ENCODE measurements at regions not wholly inside any gene's neighbourhood (a gene's known extent, or its start where the extent isn't known, plus 50 kb on each side); places are given as distances from the start of the nearest gene placed in this dataset.
A peak's percentile ranks its signal among the peaks of the same experiment; 100 is the strongest.

DNA sequence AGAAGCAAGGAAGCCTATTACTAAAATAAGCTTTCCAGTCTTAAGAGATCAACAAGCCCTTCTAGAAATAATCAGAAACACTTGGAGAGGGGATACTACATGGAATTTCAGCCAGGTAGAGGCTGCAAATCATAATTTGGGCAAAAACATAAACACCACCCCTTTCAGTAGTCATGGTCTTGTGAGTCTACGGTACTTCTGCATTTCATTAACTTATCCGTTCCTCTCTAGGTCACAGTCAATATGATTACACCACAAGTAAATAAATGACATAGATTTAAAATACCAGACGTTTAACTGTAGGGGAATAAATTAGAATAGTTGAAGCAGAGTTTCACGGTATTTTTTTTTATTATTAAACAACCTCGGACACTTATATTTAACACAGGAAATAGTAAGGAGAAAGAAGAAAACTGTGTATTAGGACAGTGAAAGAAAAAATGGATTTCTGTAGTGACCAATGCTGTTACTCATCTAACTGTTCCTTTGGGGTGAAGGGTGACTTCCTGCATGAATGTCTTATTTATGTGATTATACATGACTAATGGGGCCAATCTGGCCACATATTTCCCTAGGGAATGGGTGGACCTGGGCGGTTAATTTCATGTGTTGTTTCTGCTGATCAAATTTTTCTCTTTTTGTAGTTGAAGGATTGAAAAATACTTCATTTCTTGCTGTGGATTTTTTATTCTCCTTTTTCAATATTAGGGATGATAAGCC, 456.6 kb upstream of the UBE2E3 start:
- Histone ChIP-seq H3K4me1 (ENCODE audit: control insufficient read depth, insufficient read depth, low read length) (no peaks in the 10 kb centered on the region), H3K9me3 (ENCODE audit: control insufficient read depth, insufficient read depth, low read depth, low read length) (peaks cover 6% of the 10 kb centered on the region; the same call in 1 of the 2 replicates), H3K4me3 (ENCODE audit: low read depth in 2 of 2, low read length in 2 of 2) (no peak overlapping the region), H3K36me3 (ENCODE audit: control insufficient read depth, insufficient read depth, low read length) (no peaks in the 10 kb centered on the region), H3K27ac (ENCODE audit: low read length) (no peak overlapping the region), H3K27me3 (ENCODE audit: control insufficient read depth, insufficient read depth, low read length) (no peaks in the 10 kb centered on the region)
- POLR2A ChIA-PET = no interaction called here
- DNase-seq (ENCODE audit: low read depth, low spot score) (no peak), ATAC-seq (peak; percentile 56; the same call in 1 of the 2 replicates)
- no peak for TF ChIP-seq SIN3A (IDR thresholded peaks at IDR 0.05; ENCODE audit: borderline replicate concordance, insufficient read depth, low read depth, low read length)
- no peak for TF ChIP-seq TCF7L2 (IDR thresholded peaks at IDR 0.05; ENCODE audit: low read depth, low read length)
- no peak for TF ChIP-seq POLR2AphosphoS5 (IDR thresholded peaks at IDR 0.05; ENCODE audit: low read depth, low read length)
- TF ChIP-seq CTCF (IDR thresholded peaks at IDR 0.05) = no peak
- TF ChIP-seq, protein P1, sequence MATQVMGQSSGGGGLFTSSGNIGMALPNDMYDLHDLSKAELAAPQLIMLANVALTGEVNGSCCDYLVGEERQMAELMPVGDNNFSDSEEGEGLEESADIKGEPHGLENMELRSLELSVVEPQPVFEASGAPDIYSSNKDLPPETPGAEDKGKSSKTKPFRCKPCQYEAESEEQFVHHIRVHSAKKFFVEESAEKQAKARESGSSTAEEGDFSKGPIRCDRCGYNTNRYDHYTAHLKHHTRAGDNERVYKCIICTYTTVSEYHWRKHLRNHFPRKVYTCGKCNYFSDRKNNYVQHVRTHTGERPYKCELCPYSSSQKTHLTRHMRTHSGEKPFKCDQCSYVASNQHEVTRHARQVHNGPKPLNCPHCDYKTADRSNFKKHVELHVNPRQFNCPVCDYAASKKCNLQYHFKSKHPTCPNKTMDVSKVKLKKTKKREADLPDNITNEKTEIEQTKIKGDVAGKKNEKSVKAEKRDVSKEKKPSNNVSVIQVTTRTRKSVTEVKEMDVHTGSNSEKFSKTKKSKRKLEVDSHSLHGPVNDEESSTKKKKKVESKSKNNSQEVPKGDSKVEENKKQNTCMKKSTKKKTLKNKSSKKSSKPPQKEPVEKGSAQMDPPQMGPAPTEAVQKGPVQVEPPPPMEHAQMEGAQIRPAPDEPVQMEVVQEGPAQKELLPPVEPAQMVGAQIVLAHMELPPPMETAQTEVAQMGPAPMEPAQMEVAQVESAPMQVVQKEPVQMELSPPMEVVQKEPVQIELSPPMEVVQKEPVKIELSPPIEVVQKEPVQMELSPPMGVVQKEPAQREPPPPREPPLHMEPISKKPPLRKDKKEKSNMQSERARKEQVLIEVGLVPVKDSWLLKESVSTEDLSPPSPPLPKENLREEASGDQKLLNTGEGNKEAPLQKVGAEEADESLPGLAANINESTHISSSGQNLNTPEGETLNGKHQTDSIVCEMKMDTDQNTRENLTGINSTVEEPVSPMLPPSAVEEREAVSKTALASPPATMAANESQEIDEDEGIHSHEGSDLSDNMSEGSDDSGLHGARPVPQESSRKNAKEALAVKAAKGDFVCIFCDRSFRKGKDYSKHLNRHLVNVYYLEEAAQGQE (IDR thresholded peaks at IDR 0.05; ENCODE audit: insufficient read depth in 1 of 2, low read depth in 2 of 2, low read length in 1 of 2) = no peak
- in situ Hi-C loops (cut with HindIII; ENCODE audit: low pct_unique_long_range_greater_than_20kb, low sequenced_read_pairs) (no loop called here), intact Hi-C loops (cut with micrococcal nuclease; ENCODE audit: unreplicated experiment) (no loop called here)
- CTCF ChIA-PET = no interaction called here
- BruUV-seq (replicated peaks) = no TSS peak

GRCh38 chr2:180520921-180521581, 459.4 kb upstream of the UBE2E3 start:
- H3K36me3 ChIP-seq (ENCODE audit: control insufficient read depth, insufficient read depth, low read length) = no peaks in the 10 kb centered on the region
- CTCF ChIA-PET = no interaction called here
- TF ChIP-seq, protein P1 (IDR thresholded peaks at IDR 0.05; ENCODE audit: insufficient read depth in 1 of 2, low read depth in 2 of 2, low read length in 1 of 2) = no peak
- TF ChIP-seq CTCF (IDR thresholded peaks at IDR 0.05) (no peak), SIN3A (IDR thresholded peaks at IDR 0.05; ENCODE audit: borderline replicate concordance, insufficient read depth, low read depth, low read length) (no peak), POLR2AphosphoS5 (IDR thresholded peaks at IDR 0.05; ENCODE audit: low read depth, low read length) (no peak)
- intact Hi-C loops (cut with micrococcal nuclease; ENCODE audit: unreplicated experiment) = no loop called here
- DNase-seq (ENCODE audit: low read depth, low spot score) (peak; percentile 75), ATAC-seq (peak; percentile 73)
- BruUV-seq (replicated peaks) = no TSS peak
- in situ Hi-C loops (cut with HindIII; ENCODE audit: low pct_unique_long_range_greater_than_20kb, low sequenced_read_pairs) = no loop called here
- no peak overlapping the region for H3K4me3 ChIP-seq (ENCODE audit: low read depth in 2 of 2, low read length in 2 of 2)
- POLR2A ChIA-PET = no interaction called here
- H3K9me3 ChIP-seq (ENCODE audit: control insufficient read depth, insufficient read depth, low read depth, low read length) = peaks cover 9% of the 10 kb centered on the region; the same call in 1 of the 2 replicates
- no peak overlapping the region for H3K27ac ChIP-seq (ENCODE audit: low read length)
- H3K27me3 ChIP-seq (ENCODE audit: control insufficient read depth, insufficient read depth, low read length) = no peaks in the 10 kb centered on the region
- no peaks in the 10 kb centered on the region for H3K4me1 ChIP-seq (ENCODE audit: control insufficient read depth, insufficient read depth, low read length)
